Panc1 (cell line): ENCODE measurements at regions not wholly inside any gene's neighbourhood (a gene's known extent, or its start where the extent isn't known, plus 50 kb on each side); places are given as distances from the start of the nearest gene placed in this dataset.

Experiments
- ATAC-seq: fragments of 200-7000 bp; cut with Tn5 transposase; 2 replicates; pipeline ENCODE4 v1.9.1; 2020; ENCODE audit warnings: mild to moderate bottlenecking, moderate library complexity
- BruUV-seq: library from RNA; stranded (reverse); fragments of 400-500 nt; replicated peaks from 2 replicates; lab custom pipeline; 2021; lab: Mats Ljungman, UMichigan
- CTCF ChIA-PET: fragments of 300-600 bp; sonication (Branson Sonifier 250); formaldehyde crosslinking; loops from one replicate; lab custom pipeline; 2022; ENCODE audit warnings: antibody characterized with exemption; lab: Charles Lee
- POLR2A ChIA-PET: fragments of 300-600 bp; sonication (Branson Sonifier 250); formaldehyde crosslinking; loops from one replicate; lab custom pipeline; 2022; ENCODE audit warnings: antibody characterized with exemption; lab: Charles Lee
- DNase-seq: peaks from one replicate; pipeline ENCODE4 v3.0.0-alpha.2; 2010; ENCODE audit warnings: low read depth, low spot score
- H3K27ac ChIP-seq: 2 replicates; pipeline ENCODE4 v1.5.1; 2011; ENCODE audit warnings: mild to moderate bottlenecking, low read length, inconsistent platforms
- H3K27me3 ChIP-seq: fragments of 200-500 bp; sonication (Bioruptor generic); 2 replicates; pipeline ENCODE4 v1.6.0; 2014; ENCODE audit warnings: low read length, inconsistent platforms; ENCODE audit not compliant: control insufficient read depth, insufficient read depth
- H3K36me3 ChIP-seq: fragments of 200-500 bp; sonication (Bioruptor generic); 2 replicates; pipeline ENCODE4 v1.5.1; 2014; ENCODE audit warnings: inconsistent platforms, mild to moderate bottlenecking, low read length, moderate library complexity; ENCODE audit not compliant: control insufficient read depth, insufficient read depth
- H3K4me1 ChIP-seq: 2 replicates; pipeline ENCODE4 v1.5.1; 2011; ENCODE audit warnings: inconsistent platforms, mild to moderate bottlenecking, low read length, moderate library complexity; ENCODE audit not compliant: control insufficient read depth, insufficient read depth
- H3K4me3 ChIP-seq, 2 experiments: 2 replicates each; pipeline ENCODE4 v1.5.1; 2011 to 2012; ENCODE audit warnings: low read depth in 2 of 2, low read length in 2 of 2, mild to moderate bottlenecking in 2 of 2, inconsistent platforms in 1 of 2, moderate library complexity in 1 of 2
- H3K9me3 ChIP-seq: fragments of 200-500 bp; sonication (Bioruptor generic); 2 replicates; pipeline ENCODE4 v1.5.1; 2014; ENCODE audit warnings: low read depth, mild to moderate bottlenecking, inconsistent platforms, low read length, moderate library complexity; ENCODE audit not compliant: control insufficient read depth, insufficient read depth
- POLR2AphosphoS5 ChIP-seq: IDR thresholded peaks from 2 replicates; pipeline ENCODE4 v1.6.1; 2012; ENCODE audit warnings: mild to moderate bottlenecking, low read depth, low read length, moderate library complexity
- SIN3A ChIP-seq: IDR thresholded peaks from 2 replicates; pipeline ENCODE4 v1.6.1; 2012; ENCODE audit warnings: low read depth, mild to moderate bottlenecking, low read length, moderate library complexity, borderline replicate concordance; ENCODE audit not compliant: insufficient read depth
- TCF7L2 ChIP-seq: IDR thresholded peaks from 2 replicates; pipeline ENCODE4 v1.6.1; 2011; ENCODE audit warnings: mild to moderate bottlenecking, low read depth, low read length, inconsistent platforms
- in situ Hi-C: cut with HindIII; loops from 2 replicates; pipeline ENCODE4 v1.10.0; 2016; ENCODE audit warnings: low sequenced_read_pairs, low pct_unique_long_range_greater_than_20kb
- intact Hi-C: fragments of 100-400 bp; cut with micrococcal nuclease; formaldehyde crosslinking; loops from one replicate; pipeline ENCODE4 v1.10.0; 2022; ENCODE audit not compliant: unreplicated experiment
- TF ChIP-seq, protein P1 (sequence below), 2 experiments: IDR thresholded peaks; 2 replicates each; pipeline ENCODE4 v1.6.1; 2011 to 2012; ENCODE audit warnings: low read depth in 2 of 2, control low read depth in 1 of 2, low read length in 1 of 2, mild to moderate bottlenecking in 1 of 2, moderate library complexity in 1 of 2; ENCODE audit not compliant: insufficient read depth in 1 of 2
- TF ChIP-seq, protein P2 (sequence below): fragments of 450-650 bp; IDR thresholded peaks from 2 replicates; pipeline ENCODE4 v1.5.1; 2017; ENCODE audit warnings: mild to moderate bottlenecking

DNA sequence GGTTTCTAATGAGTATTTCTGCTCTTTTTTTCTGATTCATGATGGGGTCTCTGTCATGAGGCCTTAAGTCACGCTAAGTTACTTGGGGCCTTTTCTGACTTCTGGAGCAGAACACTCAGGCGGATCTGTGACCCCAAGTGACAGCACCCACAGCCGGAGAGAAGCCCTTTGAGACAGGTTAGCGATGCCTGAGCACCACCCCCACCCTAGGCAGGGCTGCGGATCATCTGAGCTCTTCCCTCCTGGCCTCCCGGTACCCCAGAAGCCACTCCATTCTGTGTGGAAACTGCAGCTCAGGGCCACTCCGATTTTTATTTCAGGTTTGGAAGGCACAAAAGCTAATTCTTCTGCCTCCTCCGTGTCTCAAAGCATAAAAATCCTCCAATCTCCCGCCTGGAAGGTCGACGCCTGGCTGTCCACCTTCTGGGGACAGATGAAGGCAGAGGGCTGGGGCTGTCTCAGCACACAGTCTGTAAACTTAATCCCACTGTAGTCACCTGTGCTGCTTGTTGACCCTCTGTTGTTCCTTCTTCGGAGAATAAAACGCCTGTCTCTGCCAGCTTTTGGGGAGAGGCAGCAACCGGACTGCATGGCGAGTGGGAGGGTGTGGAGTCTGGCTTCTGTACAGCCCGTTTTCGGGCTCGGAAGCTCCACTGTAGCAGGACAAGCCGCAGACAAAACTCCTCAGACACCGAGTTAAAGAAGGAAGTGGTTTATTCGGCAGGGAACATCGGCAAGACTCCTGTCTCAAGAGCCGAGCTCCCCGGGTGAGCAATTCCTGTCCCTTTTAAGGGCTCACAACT lies 88.8 kb downstream of the SPRY4 start:
- CTCF ChIA-PET = no interaction called here
- no TSS peak for BruUV-seq
- 0 out of 2 replicates have a peak, but pooled peaks have one; percentile 32 for ATAC-seq

DNA sequence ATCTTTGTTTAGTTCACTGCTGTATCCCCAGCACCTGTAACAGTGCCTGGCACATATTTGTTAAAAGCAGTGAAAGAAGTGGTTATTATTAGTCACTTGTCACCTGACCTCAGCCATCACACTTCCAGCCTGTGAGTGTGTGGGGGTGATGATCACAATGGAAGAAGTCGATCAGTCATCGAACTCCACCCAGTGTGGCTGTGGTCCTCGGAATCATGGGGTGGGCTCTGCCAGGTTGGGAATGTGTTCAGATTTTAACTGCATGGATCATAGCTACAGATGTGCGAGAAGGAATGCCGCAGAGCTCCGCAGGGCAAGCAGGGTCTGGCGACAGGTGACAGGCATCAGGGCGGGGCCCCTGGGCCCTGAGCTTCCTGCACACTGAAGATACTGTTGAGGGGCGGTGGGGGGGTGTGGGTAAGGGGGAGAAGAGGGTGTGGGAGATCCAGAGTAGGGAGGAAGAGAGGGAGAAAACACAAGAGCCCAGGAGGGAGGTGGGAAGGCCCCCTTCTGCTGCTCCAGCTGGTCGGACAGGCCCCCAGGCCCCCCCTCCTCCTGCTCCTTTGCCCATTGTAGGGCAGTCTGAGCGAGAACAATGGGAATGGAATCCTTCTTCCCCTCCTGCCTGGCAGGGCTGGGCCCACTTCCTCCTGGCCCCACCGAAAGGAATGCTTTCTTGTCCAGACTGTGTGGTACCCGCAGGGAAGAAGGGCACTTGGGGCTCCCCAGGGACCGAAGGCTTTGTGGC lies 89.6 kb downstream of the SPRY4 start:
- ATAC-seq (0 out of 2 replicates have a peak, but pooled peaks have one; percentile 30), DNase-seq (no peak)
- Histone ChIP-seq H3K36me3 (no peaks in the 10 kb centered on the region), H3K4me3 (no peak overlapping the region), H3K27ac (no peak overlapping the region), H3K27me3 (no peaks in the 10 kb centered on the region), H3K9me3 (no peaks in the 10 kb centered on the region), H3K4me1 (no peaks in the 10 kb centered on the region)
- BruUV-seq = no TSS peak
- intact Hi-C loops (no loop called here), in situ Hi-C loops (no loop called here)
- POLR2A ChIA-PET = no interaction called here
- TF ChIP-seq POLR2AphosphoS5 (no peak), TCF7L2 (no peak), SIN3A (no peak)
- TF ChIP-seq, protein P1, sequence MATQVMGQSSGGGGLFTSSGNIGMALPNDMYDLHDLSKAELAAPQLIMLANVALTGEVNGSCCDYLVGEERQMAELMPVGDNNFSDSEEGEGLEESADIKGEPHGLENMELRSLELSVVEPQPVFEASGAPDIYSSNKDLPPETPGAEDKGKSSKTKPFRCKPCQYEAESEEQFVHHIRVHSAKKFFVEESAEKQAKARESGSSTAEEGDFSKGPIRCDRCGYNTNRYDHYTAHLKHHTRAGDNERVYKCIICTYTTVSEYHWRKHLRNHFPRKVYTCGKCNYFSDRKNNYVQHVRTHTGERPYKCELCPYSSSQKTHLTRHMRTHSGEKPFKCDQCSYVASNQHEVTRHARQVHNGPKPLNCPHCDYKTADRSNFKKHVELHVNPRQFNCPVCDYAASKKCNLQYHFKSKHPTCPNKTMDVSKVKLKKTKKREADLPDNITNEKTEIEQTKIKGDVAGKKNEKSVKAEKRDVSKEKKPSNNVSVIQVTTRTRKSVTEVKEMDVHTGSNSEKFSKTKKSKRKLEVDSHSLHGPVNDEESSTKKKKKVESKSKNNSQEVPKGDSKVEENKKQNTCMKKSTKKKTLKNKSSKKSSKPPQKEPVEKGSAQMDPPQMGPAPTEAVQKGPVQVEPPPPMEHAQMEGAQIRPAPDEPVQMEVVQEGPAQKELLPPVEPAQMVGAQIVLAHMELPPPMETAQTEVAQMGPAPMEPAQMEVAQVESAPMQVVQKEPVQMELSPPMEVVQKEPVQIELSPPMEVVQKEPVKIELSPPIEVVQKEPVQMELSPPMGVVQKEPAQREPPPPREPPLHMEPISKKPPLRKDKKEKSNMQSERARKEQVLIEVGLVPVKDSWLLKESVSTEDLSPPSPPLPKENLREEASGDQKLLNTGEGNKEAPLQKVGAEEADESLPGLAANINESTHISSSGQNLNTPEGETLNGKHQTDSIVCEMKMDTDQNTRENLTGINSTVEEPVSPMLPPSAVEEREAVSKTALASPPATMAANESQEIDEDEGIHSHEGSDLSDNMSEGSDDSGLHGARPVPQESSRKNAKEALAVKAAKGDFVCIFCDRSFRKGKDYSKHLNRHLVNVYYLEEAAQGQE (IDR thresholded peaks at IDR 0.05; ENCODE audit: insufficient read depth in 1 of 2, low read depth in 2 of 2, low read length in 1 of 2) = no peak
- TF ChIP-seq, protein P2, sequence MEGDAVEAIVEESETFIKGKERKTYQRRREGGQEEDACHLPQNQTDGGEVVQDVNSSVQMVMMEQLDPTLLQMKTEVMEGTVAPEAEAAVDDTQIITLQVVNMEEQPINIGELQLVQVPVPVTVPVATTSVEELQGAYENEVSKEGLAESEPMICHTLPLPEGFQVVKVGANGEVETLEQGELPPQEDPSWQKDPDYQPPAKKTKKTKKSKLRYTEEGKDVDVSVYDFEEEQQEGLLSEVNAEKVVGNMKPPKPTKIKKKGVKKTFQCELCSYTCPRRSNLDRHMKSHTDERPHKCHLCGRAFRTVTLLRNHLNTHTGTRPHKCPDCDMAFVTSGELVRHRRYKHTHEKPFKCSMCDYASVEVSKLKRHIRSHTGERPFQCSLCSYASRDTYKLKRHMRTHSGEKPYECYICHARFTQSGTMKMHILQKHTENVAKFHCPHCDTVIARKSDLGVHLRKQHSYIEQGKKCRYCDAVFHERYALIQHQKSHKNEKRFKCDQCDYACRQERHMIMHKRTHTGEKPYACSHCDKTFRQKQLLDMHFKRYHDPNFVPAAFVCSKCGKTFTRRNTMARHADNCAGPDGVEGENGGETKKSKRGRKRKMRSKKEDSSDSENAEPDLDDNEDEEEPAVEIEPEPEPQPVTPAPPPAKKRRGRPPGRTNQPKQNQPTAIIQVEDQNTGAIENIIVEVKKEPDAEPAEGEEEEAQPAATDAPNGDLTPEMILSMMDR = no peak
- CTCF ChIA-PET = no interaction called here

More for the DNA sequence above, 88.8 kb downstream of the SPRY4 start:
- Histone ChIP-seq H3K36me3 (no peaks in the 10 kb centered on the region), H3K4me1 (no peaks in the 10 kb centered on the region), H3K9me3 (no peaks in the 10 kb centered on the region), H3K4me3 (no peak overlapping the region), H3K27me3 (no peaks in the 10 kb centered on the region), H3K27ac (no peak overlapping the region)
- in situ Hi-C loops = no loop called here
- POLR2A ChIA-PET = no interaction called here
- intact Hi-C loops = no loop called here
- TF ChIP-seq TCF7L2 = no peak
- TF ChIP-seq POLR2AphosphoS5 = no peak
- TF ChIP-seq, protein P2 = no peak
- TF ChIP-seq, protein P1 (IDR thresholded peaks at IDR 0.05; ENCODE audit: insufficient read depth in 1 of 2, low read depth in 2 of 2, low read length in 1 of 2) = no peak
- no peak for TF ChIP-seq SIN3A
- no peak for DNase-seq
